ENCODE measurements at regions not wholly inside any gene's neighbourhood (a gene's known extent, or its start where the extent isn't known, plus 50 kb on each side); places are given as distances from the start of the nearest gene placed in this dataset.
"Not testable (repeated sequence)": the region's sequence is repeated elsewhere in the genome, so short reads cannot be mapped to it uniquely, and the experiment has no call there.

DNA sequence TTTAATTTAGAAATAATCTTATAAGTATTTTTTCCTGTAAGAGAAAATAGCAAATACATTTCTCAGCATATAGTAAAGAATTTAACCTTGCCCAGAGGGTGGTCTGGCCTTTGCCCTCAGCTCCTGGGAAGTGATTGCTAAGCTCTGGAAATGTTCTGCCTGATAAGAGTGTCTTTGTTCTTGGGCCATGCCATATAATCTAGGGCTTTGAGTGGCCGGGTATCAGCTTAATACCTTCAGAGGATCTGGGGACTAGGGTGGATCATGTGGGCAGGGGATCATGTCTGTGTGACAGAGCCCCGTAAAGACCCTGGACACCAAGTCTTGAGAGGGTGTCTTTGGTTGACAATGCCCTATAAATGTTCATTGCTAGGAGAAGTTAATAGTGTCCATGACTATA, 1032.4 kb upstream of the MIR17HG start:
- no peak for TF ChIP-seq CTCF (conservative IDR thresholded peaks at IDR 0.05; ENCODE audit: low read depth, low read length)
- DNase-seq (ENCODE audit: low read depth), result no peak
- no peak overlapping the region for H3K4me3 ChIP-seq (ENCODE audit: low read depth, low read length)

DNA sequence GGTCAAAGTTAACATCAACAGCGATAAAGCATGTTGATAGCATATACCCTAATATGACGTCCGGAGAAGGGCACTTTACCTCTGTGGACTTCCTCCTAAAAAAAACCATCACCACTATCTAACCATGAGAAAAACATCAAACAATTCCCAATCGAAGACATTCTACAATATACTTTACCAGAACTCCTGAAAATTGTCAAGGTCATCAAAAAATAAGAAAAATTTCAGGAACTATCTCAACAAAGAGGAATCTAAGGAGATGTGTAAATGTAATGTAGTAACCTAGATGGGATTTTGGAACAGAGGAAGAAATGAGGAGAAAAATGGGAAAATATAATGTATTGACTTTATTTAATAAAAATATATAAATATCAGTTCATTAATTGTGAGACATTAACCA, 1026.8 kb upstream of the MIR17HG start:
- no peak for DNase-seq (ENCODE audit: low read depth)
- no peak for TF ChIP-seq CTCF (conservative IDR thresholded peaks at IDR 0.05; ENCODE audit: low read depth, low read length)
- H3K4me3 ChIP-seq (ENCODE audit: low read depth, low read length), result no peak overlapping the region

DNA sequence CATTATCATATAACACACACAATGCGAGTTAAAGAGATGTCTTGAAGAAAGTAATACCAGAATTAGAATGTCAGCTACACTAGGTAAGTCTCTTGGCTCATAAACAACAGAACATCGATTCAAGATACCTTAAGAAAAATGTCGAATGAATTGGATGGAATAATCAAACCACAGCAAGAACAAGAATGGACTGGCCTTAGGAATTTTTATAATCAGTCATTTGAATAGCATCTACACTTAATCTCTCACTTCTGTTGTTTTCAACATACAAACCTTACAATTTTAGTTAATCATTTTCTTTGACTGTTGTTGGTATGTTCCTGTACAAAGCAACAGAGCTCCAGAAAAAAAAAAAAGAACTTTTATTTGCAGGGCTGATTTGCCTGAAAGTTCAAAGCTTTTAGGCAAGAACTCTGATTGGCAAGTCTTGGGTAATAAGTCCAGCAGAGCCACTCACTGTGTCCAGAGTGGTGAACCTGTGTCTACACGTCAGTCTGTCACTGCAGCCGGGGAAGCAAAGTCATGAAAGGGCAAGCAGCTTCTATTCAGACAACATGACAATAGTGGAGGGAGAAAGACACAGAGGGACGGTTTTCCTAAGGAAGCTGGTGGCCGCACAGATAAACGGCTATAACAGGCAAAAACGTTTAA, 1026.1 kb upstream of the MIR17HG start:
- TF ChIP-seq CTCF (conservative IDR thresholded peaks at IDR 0.05; ENCODE audit: low read depth, low read length), result no peak
- DNase-seq (ENCODE audit: low read depth), result peak; percentile 10
- H3K4me3 ChIP-seq (ENCODE audit: low read depth, low read length), result no peak overlapping the region

- H3K4me3 ChIP-seq (ENCODE audit: low read depth, low read length), result no peak overlapping the region
- DNase-seq (ENCODE audit: low read depth), result no peak
- no peak for TF ChIP-seq CTCF (conservative IDR thresholded peaks at IDR 0.05; ENCODE audit: low read depth, low read length)
Measured at GRCh38 chr13:90329641-90330040, 1017.8 kb upstream of the MIR17HG start.

- TF ChIP-seq CTCF (conservative IDR thresholded peaks at IDR 0.05; ENCODE audit: low read depth, low read length), result no peak
- no peak for DNase-seq (ENCODE audit: low read depth)
- no peak overlapping the region for H3K4me3 ChIP-seq (ENCODE audit: low read depth, low read length)
Measured at GRCh38 chr13:90331974-90332373, 1015.5 kb upstream of the MIR17HG start.

- no peak overlapping the region for H3K4me3 ChIP-seq (ENCODE audit: low read depth, low read length)
- no peak for TF ChIP-seq CTCF (conservative IDR thresholded peaks at IDR 0.05; ENCODE audit: low read depth, low read length)
- DNase-seq (ENCODE audit: low read depth), result no peak
Measured at GRCh38 chr13:90336507-90336906, 1011.0 kb upstream of the MIR17HG start.

DNA sequence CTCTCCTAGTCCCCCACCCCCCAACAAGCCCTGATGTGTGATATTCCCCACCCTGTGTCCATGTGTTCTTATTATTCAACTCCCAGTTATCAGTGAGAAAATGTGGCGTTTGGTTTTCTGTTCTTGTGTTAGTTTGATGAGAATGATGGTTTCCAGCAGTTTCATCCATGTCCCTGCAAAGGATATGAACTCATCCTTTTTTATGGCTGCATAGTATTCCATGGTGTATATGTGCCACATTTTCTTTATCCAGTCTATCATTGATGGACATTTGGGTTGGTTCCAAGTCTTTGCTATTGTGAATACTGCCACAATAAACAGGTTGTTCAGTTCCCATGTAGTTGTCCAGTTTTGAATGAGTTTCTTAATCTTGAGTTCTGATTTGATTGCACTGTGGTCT, 1006.1 kb upstream of the MIR17HG start:
- DNase-seq (ENCODE audit: low read depth); H3K4me3 ChIP-seq (ENCODE audit: low read depth, low read length): not testable (repeated sequence)

DNA sequence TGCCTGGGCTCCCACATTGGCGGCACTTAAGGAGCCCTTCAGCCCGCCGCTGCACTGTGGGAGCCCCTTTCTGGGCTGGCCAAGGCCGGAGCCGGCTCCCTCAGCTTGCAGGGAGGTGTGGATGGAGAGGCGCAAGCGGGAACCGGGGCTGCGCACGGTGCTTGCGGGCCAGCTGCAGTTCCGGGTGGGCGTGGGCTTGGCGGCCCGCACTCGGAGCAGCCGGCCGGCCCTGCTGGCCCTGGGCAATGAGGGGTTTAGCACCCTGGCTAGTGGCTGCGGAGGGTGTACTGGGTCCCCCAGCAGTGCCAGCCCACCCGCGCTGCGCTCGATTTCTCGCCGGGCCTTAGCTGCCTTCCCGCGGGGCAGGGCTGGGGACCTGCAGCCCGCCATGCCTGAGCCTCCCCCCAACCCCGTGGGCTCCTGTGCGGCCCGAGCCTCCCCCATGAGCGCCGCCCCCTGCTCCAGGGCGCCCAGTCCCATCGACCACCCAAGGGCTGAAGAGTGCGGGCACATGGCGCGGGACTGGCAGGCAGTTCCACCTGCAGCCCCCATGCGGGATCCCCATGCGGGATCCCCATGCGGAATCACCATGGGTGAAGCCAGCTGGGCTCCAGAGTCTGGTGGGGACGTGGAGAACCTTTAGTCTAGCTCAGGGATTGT, 998.9 kb upstream of the MIR17HG start:
- not testable (repeated sequence) for H3K4me3 ChIP-seq (ENCODE audit: low read depth, low read length); DNase-seq (ENCODE audit: low read depth)

All from epithelial cell of proximal tubule (primary cell).